SK-N-SH (cell line): ENCODE measurements at regions not wholly inside any gene's neighbourhood (a gene's known extent, or its start where the extent isn't known, plus 50 kb on each side); places are given as distances from the start of the nearest gene placed in this dataset.

Source experiments
- CTCF ChIA-PET: fragments of 300-600, 350-600 bp; formaldehyde crosslinking; extraction: SDS; loops from one replicate; lab custom pipeline; 2021; lab: Yijun Ruan, JAX
- POLR2A ChIA-PET: fragments of 350-600 bp; sonication (Branson Sonifier 250); formaldehyde crosslinking; extraction: SDS; loops from one replicate; lab custom pipeline; 2020; ENCODE audit warnings: antibody characterized with exemption, inconsistent platforms; lab: Yijun Ruan, JAX
- DNase-seq: peaks from one replicate; pipeline ENCODE4 v3.0.0; 2012
- H2AFZ ChIP-seq: fragments of 200-600 bp; sonication (generic); 2 replicates; pipeline ENCODE4 v1.8.1; 2016; ENCODE audit warnings: antibody characterized with exemption, mild to moderate bottlenecking, low read depth
- H3F3A ChIP-seq: fragments of 200-600 bp; sonication (generic); replicated peaks from 2 replicates; pipeline ENCODE3; 2016; ENCODE audit warnings: antibody characterized with exemption, mild to moderate bottlenecking; ENCODE audit not compliant: insufficient read depth
- H3K27ac ChIP-seq, 2 experiments: fragments of 200-500 bp in 1 of 2; fragments of 200-600 bp in 1 of 2; sonication (Bioruptor generic) in 1 of 2; sonication (generic), shearing (Covaris generic) in 1 of 2; 2 replicates each; pipeline versions ENCODE4 v1.5.1 to v1.6.1; 2014 to 2016; ENCODE audit warnings: low read depth in 2 of 2, inconsistent platforms in 1 of 2, low read length in 1 of 2, mild to moderate bottlenecking in 1 of 2, mixed read lengths in 1 of 2
- H3K27me3 ChIP-seq: fragments of 200-600 bp; sonication (generic), shearing (Covaris generic); 2 replicates; pipeline ENCODE4 v1.6.1; 2016; ENCODE audit warnings: mixed run types; ENCODE audit not compliant: insufficient read depth
- H3K36me3 ChIP-seq, 2 experiments: fragments of 200-500 bp in 1 of 2; fragments of 200-600 bp in 1 of 2; sonication (Bioruptor generic) in 1 of 2; sonication (generic) in 1 of 2; replicated peaks in 1 of 2; 2 replicates each; pipeline versions ENCODE3 to v1.5.1; 2014 to 2016; ENCODE audit warnings: low read length in 1 of 2, mild to moderate bottlenecking in 1 of 2; ENCODE audit not compliant: insufficient read depth in 2 of 2, control insufficient read depth in 1 of 2
- H3K4me1 ChIP-seq, 2 experiments: fragments of 200-500 bp in 1 of 2; fragments of 200-600 bp in 1 of 2; sonication (Bioruptor generic) in 1 of 2; sonication (generic), shearing (Covaris generic) in 1 of 2; 2 replicates each; pipeline versions ENCODE4 v1.5.1 to v1.6.1; 2014 to 2016; ENCODE audit warnings: low read depth in 1 of 2, low read length in 1 of 2, mixed run types in 1 of 2; ENCODE audit not compliant: insufficient read depth in 2 of 2, control insufficient read depth in 1 of 2
- H3K4me2 ChIP-seq: fragments of 200-600 bp; sonication (generic), shearing (Covaris generic); 2 replicates; pipeline ENCODE4 v1.6.1; 2017; ENCODE audit warnings: mixed run types
- H3K4me3 ChIP-seq, 2 experiments: fragments of 200-500 bp in 1 of 2; fragments of 200-600 bp in 1 of 2; sonication (Bioruptor generic) in 1 of 2; sonication (generic), shearing (Covaris generic) in 1 of 2; 2 replicates each; pipeline versions ENCODE4 v1.5.1 to v1.8.1; 2014 to 2016; ENCODE audit warnings: low read depth in 2 of 2, inconsistent platforms in 1 of 2, low read length in 1 of 2, mild to moderate bottlenecking in 1 of 2, mixed read lengths in 1 of 2, moderate library complexity in 1 of 2
- H3K79me2 ChIP-seq: fragments of 200-600 bp; sonication (generic); 2 replicates; pipeline ENCODE4 v1.8.1; 2017; ENCODE audit warnings: mild to moderate bottlenecking; ENCODE audit not compliant: insufficient read depth
- H3K9ac ChIP-seq: fragments of 200-600 bp; sonication (generic); 2 replicates; pipeline ENCODE4 v1.6.1; 2017; ENCODE audit warnings: mixed run types
- H3K9me2 ChIP-seq: fragments of 200-600 bp; sonication (generic); 2 replicates; pipeline ENCODE4 v1.6.1; 2017; ENCODE audit warnings: mixed run types
- H3K9me3 ChIP-seq: fragments of 200-600 bp; sonication (generic); 2 replicates; pipeline ENCODE4 v1.6.1; 2017; ENCODE audit warnings: mixed run types, mild to moderate bottlenecking, moderate library complexity
- H4K20me1 ChIP-seq: fragments of 200-600 bp; sonication (generic); 2 replicates; pipeline ENCODE4 v1.6.1; 2017; ENCODE audit warnings: mild to moderate bottlenecking, mixed run types; ENCODE audit not compliant: insufficient read depth
- FOXM1 ChIP-seq: IDR thresholded peaks from 2 replicates; pipeline ENCODE4 v1.4.0; 2012; ENCODE audit warnings: low read depth, mild to moderate bottlenecking
- MXI1 ChIP-seq: IDR thresholded peaks from 2 replicates; pipeline ENCODE4 v1.6.1; 2012; ENCODE audit warnings: mild to moderate bottlenecking, low read depth, low read length, improper control_type of control experiment
- RCOR1 ChIP-seq: fragments of 150-350 bp; IDR thresholded peaks from 2 replicates; pipeline ENCODE4 v1.6.1; 2017; ENCODE audit warnings: antibody characterized with exemption, low read length
- USF1 ChIP-seq: IDR thresholded peaks from 2 replicates; pipeline ENCODE4 v1.4.0; 2012; ENCODE audit warnings: low read depth, borderline replicate concordance
- WGBS: methylation state at CpG from one replicate; pipeline ENCODE4 v1.1.6; 2017; ENCODE audit warnings: low lambda C conversion rate; 5-methylcytosine and 5-hydroxymethylcytosine counted together

GRCh38 chr17:68656666-68657065 is 55.5 kb upstream of the FAM20A start:
- no peak for DNase-seq
- no peak overlapping the region for H3K9ac ChIP-seq
- H3K27me3 ChIP-seq: no peaks in the 10 kb centered on the region
- 8% methylated on average over 4 of the region's 4 CpGs for WGBS
- no peak overlapping the region for H3K4me3 ChIP-seq
- H2AFZ ChIP-seq: no peak overlapping the region
- H3K4me2 ChIP-seq: no peak overlapping the region
- no peaks in the 10 kb centered on the region for H3F3A ChIP-seq
- no peaks in the 10 kb centered on the region for H3K79me2 ChIP-seq
- H3K9me3 ChIP-seq: no peaks in the 10 kb centered on the region
- no peaks in the 10 kb centered on the region for H4K20me1 ChIP-seq
- H3K27ac ChIP-seq: no peak overlapping the region
- TF ChIP-seq MXI1 (no peak), USF1 (no peak), RCOR1 (no peak), FOXM1 (no peak)
- CTCF ChIA-PET: no interaction called here
- H3K9me2 ChIP-seq: no peaks in the 10 kb centered on the region
- POLR2A ChIA-PET: no interaction called here
- no peaks in the 10 kb centered on the region for H3K4me1 ChIP-seq
- H3K36me3 ChIP-seq: no peaks in the 10 kb centered on the region
